Mammary epithelial cell (primary cell): ENCODE measurements at regions not wholly inside any gene's neighbourhood (a gene's known extent, or its start where the extent isn't known, plus 50 kb on each side); places are given as distances from the start of the nearest gene placed in this dataset.

Experiments
- CTCF ChIP-seq, 2 donors: IDR thresholded peaks in 1 of 2; conservative IDR thresholded peaks in 1 of 2; 2 replicates each; pipeline ENCODE4 v1.5.1; 2011 to 2012; ENCODE audit warnings: inconsistent platforms in 2 of 2, low read length in 2 of 2, mild to moderate bottlenecking in 2 of 2, control low read depth in 1 of 2, low read depth in 1 of 2; ENCODE audit not compliant: insufficient read depth in 1 of 2; ENCODE audit errors: extremely low read depth in 1 of 2
- EZH2 ChIP-seq: IDR thresholded peaks from 2 replicates; pipeline ENCODE4 v1.6.1; 2012; ENCODE audit warnings: low read length, inconsistent platforms, borderline replicate concordance

DNA sequence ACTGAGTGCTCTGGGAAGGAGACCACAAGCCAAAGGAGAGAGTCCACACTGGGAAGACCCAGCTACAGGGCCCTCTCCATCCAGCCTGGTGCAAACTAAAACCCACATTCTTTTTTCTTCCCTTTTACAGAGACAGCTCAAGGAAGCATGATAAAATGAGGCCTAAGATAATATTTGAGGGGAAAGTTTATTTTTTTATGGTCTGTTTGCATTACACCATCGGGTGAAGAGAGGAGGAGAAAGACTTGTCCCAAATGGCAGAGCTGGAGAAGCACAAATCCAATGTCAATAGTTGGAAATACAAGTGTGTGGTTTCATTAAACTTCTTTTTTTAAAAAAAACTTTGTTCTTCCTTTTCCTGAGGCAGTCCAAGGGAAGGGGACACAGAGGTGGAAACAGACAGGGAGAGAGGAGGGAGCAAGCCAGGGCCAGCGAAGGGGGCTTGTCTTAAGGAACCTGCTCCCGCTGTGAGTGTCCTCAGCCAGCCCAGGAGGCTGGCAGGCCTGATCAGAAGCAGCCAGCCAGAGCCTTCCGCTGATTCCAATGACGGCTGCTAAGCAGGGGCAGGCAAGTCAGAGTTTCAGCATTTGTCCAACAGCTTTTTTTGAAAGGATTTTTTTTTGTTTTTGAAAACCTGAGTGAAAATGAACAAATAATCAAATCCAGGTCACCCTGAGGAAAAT is 203.8 kb upstream of the SIX2 start:
- no peak for TF ChIP-seq CTCF (conservative IDR thresholded peaks at IDR 0.05 in 1 of 2, IDR thresholded peaks at IDR 0.05 in 1 of 2; ENCODE audit: extremely low read depth in 1 of 2, insufficient read depth in 1 of 2, low read depth in 1 of 2, low read length in 2 of 2)
- TF ChIP-seq EZH2: no peak
